GM13976 (cell line): ENCODE measurements at regions not wholly inside any gene's neighbourhood (a gene's known extent, or its start where the extent isn't known, plus 50 kb on each side); places are given as distances from the start of the nearest gene placed in this dataset.
A peak's percentile ranks its signal among the peaks of the same experiment; 100 is the strongest.

Experiments used
- DNase-seq: peaks from one replicate; pipeline ENCODE4 v3.0.0; 2012; ENCODE audit warnings: low spot score
- CTCF ChIP-seq: IDR thresholded peaks from 2 replicates; pipeline ENCODE4 v1.5.1; 2012; ENCODE audit warnings: borderline replicate concordance, mild to moderate bottlenecking; ENCODE audit not compliant: insufficient read depth; ENCODE audit errors: extremely low read depth, missing control alignments, control extremely low read depth
- in situ Hi-C: fragments of 300-500 bp; cut with MboI; formaldehyde crosslinking; loops from one replicate; pipeline ENCODE4 v1.12.0; 2022; ENCODE audit warnings: low sequenced_read_pairs, mixed read lengths, inconsistent platforms; ENCODE audit not compliant: unreplicated experiment

DNA sequence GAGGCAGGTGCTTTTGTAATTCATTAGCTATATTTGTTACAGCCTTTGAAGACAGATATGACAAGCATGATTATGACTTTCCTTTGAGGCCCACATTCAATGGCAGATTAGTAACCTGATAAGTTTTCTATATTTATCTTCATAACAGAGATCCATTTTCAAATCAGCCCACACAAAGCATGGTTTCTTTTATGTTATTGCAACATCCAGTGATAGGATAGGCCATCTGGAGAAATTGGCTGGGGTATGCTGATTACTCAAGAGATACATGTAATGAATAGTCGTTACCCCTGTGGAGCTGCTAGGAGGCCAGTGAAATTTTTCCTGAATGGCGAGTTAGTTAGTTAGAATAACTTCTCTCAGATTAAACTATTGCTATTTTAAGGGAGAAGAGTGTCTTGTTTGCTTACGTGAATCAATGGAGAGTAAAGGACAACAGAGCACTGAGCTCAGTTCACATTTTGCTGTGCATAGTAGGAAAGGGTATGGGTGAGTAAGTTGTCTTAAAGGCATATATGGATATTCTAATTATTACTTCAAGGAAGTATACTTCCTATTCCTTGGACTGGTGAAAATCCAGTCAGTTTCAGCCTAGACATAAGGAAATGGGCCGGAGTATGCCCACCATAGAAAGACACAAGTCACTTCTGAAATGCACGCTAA, 79.2 kb upstream of the DKK2 start:
- in situ Hi-C loops = no loop called here
- DNase-seq = no peak
- no peak for TF ChIP-seq CTCF

GRCh38 chr4:107114059-107114458, 77.9 kb upstream of the DKK2 start:
- in situ Hi-C loops = no loop called here
- TF ChIP-seq CTCF = no peak
- no peak for DNase-seq

DNA sequence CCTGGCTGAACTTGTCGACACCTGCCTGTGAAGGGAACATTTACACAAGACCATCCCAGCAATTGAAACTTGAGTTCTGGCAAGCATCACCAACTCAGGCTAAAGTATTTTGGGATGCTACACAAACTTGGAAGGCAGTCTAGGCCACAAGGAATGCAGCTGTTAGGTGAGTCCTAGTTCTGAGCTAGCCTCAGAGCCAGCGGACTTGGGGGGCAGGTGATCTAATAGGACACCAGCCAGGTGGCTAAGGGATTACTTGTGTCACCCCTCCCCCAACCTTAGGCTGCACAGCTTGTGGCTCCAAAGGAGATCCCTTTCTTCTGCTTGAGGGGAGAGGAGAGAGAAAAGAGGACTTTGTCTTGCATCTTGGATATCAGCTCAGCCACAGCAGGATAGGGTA, 62.3 kb upstream of the DKK2 start:
- in situ Hi-C loops = no loop called here
- no peak for DNase-seq
- no peak for TF ChIP-seq CTCF

GRCh38 chr4:107094976-107095375, 58.9 kb upstream of the DKK2 start:
- in situ Hi-C loops = no loop called here
- no peak for TF ChIP-seq CTCF
- no peak for DNase-seq

GRCh38 chr4:107094332-107094731, 58.2 kb upstream of the DKK2 start:
- no peak for TF ChIP-seq CTCF
- in situ Hi-C loops = no loop called here
- DNase-seq = peak; percentile 26
